ENCODE measurements at regions not wholly inside any gene's neighbourhood (a gene's known extent, or its start where the extent isn't known, plus 50 kb on each side); places are given as distances from the start of the nearest gene placed in this dataset.

GRCh38 chr10:4310172-4310571 lies 515.8 kb upstream of the AKR1E2 start:
- H3K4me3 ChIP-seq (ENCODE audit: low read depth, low read length) = no peak overlapping the region
- no peak for DNase-seq (ENCODE audit: low read depth)
- TF ChIP-seq, protein P1, sequence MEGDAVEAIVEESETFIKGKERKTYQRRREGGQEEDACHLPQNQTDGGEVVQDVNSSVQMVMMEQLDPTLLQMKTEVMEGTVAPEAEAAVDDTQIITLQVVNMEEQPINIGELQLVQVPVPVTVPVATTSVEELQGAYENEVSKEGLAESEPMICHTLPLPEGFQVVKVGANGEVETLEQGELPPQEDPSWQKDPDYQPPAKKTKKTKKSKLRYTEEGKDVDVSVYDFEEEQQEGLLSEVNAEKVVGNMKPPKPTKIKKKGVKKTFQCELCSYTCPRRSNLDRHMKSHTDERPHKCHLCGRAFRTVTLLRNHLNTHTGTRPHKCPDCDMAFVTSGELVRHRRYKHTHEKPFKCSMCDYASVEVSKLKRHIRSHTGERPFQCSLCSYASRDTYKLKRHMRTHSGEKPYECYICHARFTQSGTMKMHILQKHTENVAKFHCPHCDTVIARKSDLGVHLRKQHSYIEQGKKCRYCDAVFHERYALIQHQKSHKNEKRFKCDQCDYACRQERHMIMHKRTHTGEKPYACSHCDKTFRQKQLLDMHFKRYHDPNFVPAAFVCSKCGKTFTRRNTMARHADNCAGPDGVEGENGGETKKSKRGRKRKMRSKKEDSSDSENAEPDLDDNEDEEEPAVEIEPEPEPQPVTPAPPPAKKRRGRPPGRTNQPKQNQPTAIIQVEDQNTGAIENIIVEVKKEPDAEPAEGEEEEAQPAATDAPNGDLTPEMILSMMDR (IDR thresholded peaks at IDR 0.05; ENCODE audit: insufficient read depth, low read length) = no peak

GRCh38 chr10:4307910-4308309 lies 518.1 kb upstream of the AKR1E2 start:
- DNase-seq (ENCODE audit: low read depth) = peak; percentile 77
- TF ChIP-seq, protein P1 (IDR thresholded peaks at IDR 0.05; ENCODE audit: insufficient read depth, low read length) = no peak
- no peak overlapping the region for H3K4me3 ChIP-seq (ENCODE audit: low read depth, low read length)

DNA sequence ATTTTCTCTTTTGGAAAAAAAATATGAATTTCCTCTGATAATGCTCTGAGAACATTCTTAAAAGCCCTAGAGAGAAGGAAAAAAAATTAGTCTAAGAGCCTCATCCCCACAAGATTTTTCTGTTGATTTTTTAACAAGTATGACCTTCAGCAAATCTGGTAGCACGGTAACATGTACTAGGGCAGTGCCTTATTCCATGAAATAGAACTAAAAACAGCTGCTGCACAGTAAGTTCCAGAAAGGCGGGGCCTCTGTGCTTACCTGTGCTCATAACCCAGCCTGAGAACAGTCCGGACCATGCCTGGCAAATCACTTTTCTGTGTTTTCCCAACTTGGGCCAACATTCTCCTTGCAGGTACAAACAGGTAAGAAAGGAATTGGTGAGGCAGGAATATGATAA lies 519.1 kb upstream of the AKR1E2 start:
- H3K4me3 ChIP-seq (ENCODE audit: low read depth, low read length) = no peak overlapping the region
- TF ChIP-seq, protein P1 (IDR thresholded peaks at IDR 0.05; ENCODE audit: insufficient read depth, low read length) = no peak
- peak; percentile 31 for DNase-seq (ENCODE audit: low read depth)

- peak; percentile 46 for DNase-seq (ENCODE audit: low read depth)
These were observed 518.0 kb upstream of the KLF6 start for GRCh38 chr10:4303045-4303444.

DNA sequence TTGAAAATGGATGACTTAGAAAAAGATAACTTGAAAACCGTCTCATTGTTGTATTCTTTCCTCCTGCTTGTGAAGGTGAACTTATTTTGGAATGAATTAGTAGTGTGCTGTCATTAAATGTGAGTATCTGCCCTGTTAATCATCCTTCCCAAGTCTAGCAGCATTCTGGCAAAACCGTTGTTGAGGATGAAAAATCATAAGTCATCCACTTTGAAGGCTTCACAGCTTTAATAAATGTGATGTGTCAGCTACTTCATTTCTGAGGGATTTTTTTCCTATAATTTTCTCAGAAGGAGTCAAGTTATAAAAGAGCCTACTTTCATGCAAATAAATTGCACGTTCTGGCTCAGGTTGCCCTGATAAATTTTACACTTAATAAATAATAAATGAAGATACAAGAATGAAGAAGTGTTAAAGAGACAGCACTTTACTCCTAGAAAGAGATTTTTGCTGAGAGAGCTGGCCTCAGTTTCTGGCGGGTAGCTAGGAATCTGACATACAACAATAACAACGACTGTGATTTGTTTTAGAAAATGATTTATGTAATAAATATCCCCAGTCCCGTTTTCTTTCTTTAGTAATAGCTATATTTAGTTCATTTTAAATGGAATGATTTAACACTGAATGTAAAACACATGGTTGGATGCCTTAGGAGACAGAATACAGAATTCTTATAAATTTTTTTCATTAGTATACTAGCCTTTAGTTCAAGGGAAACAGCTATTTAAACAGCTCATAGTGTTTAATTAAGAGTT lies 516.5 kb upstream of the KLF6 start:
- H3K4me3 ChIP-seq (ENCODE audit: low read depth, low read length) = no peak overlapping the region
- DNase-seq (ENCODE audit: low read depth) = no peak
- TF ChIP-seq, protein P1 (IDR thresholded peaks at IDR 0.05; ENCODE audit: insufficient read depth, low read length) = no peak

More at GRCh38 chr10:4303045-4303444, 518.0 kb upstream of the KLF6 start:
- H3K4me3 ChIP-seq (ENCODE audit: low read depth, low read length) = no peak overlapping the region
- TF ChIP-seq, protein P1 (IDR thresholded peaks at IDR 0.05; ENCODE audit: insufficient read depth, low read length) = no peak

DNA sequence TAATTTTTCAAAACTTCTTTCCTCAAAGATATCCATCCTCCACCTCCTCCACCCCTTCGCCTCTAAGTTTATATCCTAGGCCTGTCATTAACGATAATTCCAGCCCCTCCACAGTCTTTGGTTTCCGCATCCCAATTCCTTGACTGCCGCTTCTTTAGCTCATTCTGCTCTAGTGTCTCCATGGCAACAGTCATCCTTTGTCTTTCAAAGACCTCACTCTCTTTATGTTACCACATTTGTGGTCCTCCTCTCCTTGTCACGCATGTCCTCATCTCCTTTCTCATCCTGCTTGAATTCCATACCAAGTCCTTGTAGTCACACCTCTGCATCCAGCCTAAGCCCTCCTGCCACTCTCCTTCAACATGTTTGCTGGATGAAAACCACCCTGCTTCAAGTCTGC lies 511.2 kb upstream of the KLF6 start:
- no peak overlapping the region for H3K4me3 ChIP-seq (ENCODE audit: low read depth, low read length)
- TF ChIP-seq, protein P1 (IDR thresholded peaks at IDR 0.05; ENCODE audit: insufficient read depth, low read length) = no peak
- no peak for DNase-seq (ENCODE audit: low read depth)

All from fibroblast of the aortic adventitia (primary cell).